Stimulated activated memory B cell treated with anti-CD40 and anti-IgM and Interleukin-4, amounts not matched to agents 10 μg/mL and 1 μg/mL and 100 μg/mL, for 72 hours (primary cell): ENCODE measurements at regions not wholly inside any gene's neighbourhood (a gene's known extent, or its start where the extent isn't known, plus 50 kb on each side); places are given as distances from the start of the nearest gene placed in this dataset.

Source experiments
- ATAC-seq: fragments of 150-1000 bp; cut with Tn5 transposase; 2 replicates; pipeline ENCODE4 v1.10.0; 2021
- H3K27ac Mint-ChIP-seq: one replicate; pipeline ENCODE4 v1.8.0; 2022; ENCODE audit warnings: mild to moderate bottlenecking, mixed read lengths
- H3K27me3 Mint-ChIP-seq: one replicate; pipeline ENCODE4 v1.8.0; 2022; ENCODE audit warnings: mixed read lengths
- H3K36me3 Mint-ChIP-seq: one replicate; pipeline ENCODE4 v1.8.0; 2022; ENCODE audit warnings: mixed read lengths
- H3K4me1 Mint-ChIP-seq: one replicate; pipeline ENCODE4 v1.8.0; 2022; ENCODE audit warnings: mixed read lengths
- H3K4me3 Mint-ChIP-seq: one replicate; pipeline ENCODE4 v1.8.0; 2022; ENCODE audit warnings: mild to moderate bottlenecking, moderate library complexity, mixed read lengths
- H3K9me3 Mint-ChIP-seq: one replicate; pipeline ENCODE4 v1.8.0; 2022; ENCODE audit warnings: mixed read lengths

DNA sequence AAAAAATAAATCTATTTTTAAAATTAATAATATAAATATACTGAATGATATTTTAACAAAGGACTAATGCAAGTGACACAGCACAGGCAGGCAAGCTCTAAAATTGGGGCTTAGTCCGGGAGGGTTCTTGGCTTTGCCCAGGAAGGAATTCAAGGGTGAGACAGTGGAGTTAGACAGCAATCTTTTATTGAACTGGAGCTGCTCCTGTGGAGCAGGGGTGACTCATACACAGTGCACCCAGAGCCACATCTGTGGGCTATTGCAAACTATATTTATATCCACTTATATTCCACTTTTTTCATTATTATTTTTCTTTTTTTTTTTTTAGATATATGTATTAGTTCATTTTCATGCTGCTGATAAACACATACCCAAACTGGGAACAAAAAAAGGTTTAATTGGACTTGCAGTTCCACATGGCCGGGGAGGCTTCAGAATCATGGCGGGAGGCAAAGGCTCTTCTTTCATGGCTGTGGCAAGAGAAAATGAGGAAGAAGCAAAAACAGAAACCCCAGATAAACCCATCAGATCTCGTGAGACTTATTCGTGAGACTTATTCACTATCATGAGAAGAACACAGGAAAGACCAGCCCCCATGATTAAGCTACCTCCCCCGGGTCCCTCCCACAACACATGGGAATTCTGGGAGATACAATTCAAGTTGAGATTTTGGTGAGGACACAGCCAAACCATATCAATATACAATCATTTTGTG lies 437.1 kb downstream of the BCL11A start:
- no peaks in the 10 kb centered on the region for H3K27me3 Mint-ChIP-seq
- H3K4me1 Mint-ChIP-seq = no peaks in the 10 kb centered on the region
- peaks cover 4% of the 10 kb centered on the region for H3K9me3 Mint-ChIP-seq
- H3K27ac Mint-ChIP-seq = no peak overlapping the region
- no peaks in the 10 kb centered on the region for H3K36me3 Mint-ChIP-seq
- no peak overlapping the region for H3K4me3 Mint-ChIP-seq
- ATAC-seq = no peak

DNA sequence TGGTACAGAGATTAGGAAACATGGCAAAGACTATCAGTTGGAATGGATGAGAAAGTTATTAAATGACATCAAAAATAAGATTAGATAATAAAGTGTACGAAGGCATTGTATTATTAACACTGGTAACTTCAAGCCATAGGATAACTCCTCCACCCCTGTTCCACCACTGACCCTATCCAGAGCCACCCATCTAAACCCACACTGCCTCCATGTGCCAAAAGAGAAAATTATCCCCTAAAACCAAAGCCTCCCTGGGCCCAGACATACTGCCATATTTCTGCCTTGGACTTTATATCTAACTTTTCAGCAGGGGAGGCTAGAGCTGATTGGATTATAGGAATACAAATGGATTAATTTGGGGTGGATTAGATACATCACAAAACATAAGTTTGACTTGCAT lies 443.7 kb downstream of the BCL11A start:
- no peaks in the 10 kb centered on the region for H3K9me3 Mint-ChIP-seq
- no peaks in the 10 kb centered on the region for H3K36me3 Mint-ChIP-seq
- ATAC-seq = no peak
- H3K27me3 Mint-ChIP-seq = no peaks in the 10 kb centered on the region
- H3K4me1 Mint-ChIP-seq = peaks cover 12% of the 10 kb centered on the region
- no peak overlapping the region for H3K4me3 Mint-ChIP-seq
- no peak overlapping the region for H3K27ac Mint-ChIP-seq

DNA sequence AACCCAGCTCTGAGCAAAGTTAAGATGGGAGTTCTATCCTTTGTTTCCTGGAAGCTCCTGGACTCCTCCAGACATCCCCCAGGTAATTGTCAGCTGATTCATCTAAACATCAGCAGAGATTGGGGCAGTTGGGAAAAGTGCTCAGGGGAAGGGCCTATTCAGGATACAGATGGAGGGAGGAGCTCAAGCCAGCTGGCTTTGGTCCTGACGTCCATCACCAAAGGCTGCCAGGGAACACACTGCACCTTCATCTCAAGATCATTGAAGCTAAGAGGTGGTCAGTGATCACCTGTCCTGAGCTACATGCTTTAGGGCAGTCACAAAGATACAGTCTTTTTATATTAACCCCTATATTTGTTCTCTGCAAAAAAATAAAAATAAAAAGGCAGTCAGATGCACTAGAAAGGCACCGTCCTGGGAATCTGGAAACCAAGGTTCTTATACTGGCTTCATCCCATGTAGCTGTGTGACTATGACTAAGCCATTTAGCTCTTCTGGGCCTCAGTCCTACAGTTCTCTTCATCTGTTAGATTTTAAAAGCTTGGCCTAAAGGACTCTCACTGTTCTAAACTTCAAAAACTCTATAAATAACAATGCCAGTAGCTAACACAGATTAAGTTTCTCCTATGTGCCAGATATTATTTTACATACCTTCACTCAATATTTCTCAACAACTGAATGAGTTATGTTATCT lies 446.5 kb downstream of the BCL11A start:
- Mint-ChIP-seq H3K27me3 (no peaks in the 10 kb centered on the region), H3K4me3 (no peak overlapping the region), H3K4me1 (peaks cover 17% of the 10 kb centered on the region), H3K9me3 (no peaks in the 10 kb centered on the region), H3K27ac (no peak overlapping the region), H3K36me3 (no peaks in the 10 kb centered on the region)
- no peak for ATAC-seq

GRCh38 chr2:60105906-60106305 lies 447.5 kb downstream of the BCL11A start:
- Mint-ChIP-seq H3K36me3 (no peaks in the 10 kb centered on the region), H3K9me3 (no peaks in the 10 kb centered on the region), H3K4me3 (no peak overlapping the region), H3K27ac (no peak overlapping the region), H3K4me1 (peaks cover 17% of the 10 kb centered on the region), H3K27me3 (no peaks in the 10 kb centered on the region)
- ATAC-seq = no peak

DNA sequence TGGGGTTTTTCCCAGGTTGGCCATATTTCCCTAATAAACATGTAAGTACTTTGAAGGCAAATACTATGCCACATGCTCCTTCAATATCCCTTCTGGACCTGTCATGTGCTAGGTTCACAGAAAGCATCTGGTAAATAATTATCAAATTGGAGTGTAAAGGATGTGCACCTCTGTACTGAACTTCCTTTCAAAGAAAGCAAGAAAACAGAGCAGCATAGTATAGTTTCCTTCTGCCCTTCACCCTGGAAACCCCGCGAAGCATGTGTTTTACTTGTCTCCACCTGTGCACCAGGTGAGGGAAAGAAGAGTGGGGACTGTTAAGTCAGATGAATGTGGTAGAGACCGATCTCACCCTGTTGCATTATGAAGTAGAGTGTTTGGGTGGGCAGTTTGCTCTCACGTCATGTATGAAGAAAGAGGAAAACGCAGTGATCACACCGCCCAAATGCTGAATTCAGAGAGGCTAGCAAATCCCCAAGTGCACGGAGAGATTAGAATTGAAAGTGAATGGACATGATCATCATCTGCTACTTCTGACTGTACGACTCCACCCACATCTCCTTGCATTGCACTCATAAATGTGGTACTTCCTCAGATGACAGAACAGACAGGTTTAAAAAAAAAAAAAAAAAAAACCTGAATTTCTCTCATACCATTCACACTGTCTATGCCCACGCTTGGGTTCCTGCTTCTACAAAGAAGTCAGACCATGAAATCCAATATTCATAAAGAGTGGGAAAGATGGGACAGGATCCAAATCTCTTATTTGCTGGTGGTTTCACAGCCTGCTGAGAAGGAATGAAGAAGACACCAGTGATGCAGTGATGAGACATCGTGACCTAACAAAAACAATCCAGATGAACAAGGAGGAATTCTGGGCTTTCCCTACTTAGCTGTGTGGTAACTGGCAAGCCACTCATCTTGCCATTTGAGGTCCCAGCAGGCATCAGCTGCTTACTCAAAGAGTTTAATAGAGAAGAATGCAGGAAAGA lies 448.6 kb downstream of the BCL11A start:
- Mint-ChIP-seq H3K27me3 (no peaks in the 10 kb centered on the region), H3K36me3 (no peaks in the 10 kb centered on the region), H3K4me3 (peak overlapping the region; percentile 76), H3K4me1 (peaks cover 17% of the 10 kb centered on the region), H3K9me3 (no peaks in the 10 kb centered on the region), H3K27ac (peak overlapping the region; percentile 49)
- peak; percentile 87 for ATAC-seq

- H3K27ac Mint-ChIP-seq = no peak overlapping the region
- no peaks in the 10 kb centered on the region for H3K27me3 Mint-ChIP-seq
- peaks cover 14% of the 10 kb centered on the region for H3K4me1 Mint-ChIP-seq
- no peaks in the 10 kb centered on the region for H3K9me3 Mint-ChIP-seq
- ATAC-seq = no peak
- H3K4me3 Mint-ChIP-seq = no peak overlapping the region
- no peaks in the 10 kb centered on the region for H3K36me3 Mint-ChIP-seq
Measured at GRCh38 chr2:60100034-60100433, 453.4 kb downstream of the BCL11A start.

DNA sequence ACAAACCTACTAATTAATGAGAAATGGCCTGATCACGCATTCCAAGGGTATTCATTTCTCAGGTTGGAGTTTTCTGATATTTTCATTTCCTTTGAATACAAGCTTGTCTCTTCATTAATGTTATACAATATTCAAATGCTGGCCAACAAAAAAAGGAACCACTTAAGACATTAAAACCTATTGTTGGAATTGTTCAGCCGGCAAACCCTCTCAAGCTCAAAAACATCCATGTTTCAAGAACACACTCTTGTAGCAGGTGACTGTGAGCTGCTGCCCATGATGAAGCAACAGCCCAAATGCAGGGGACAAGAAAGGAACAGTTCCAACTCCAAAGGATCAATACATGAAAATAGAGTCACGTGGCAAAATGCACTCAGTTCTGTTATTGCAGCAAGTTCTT lies 454.5 kb downstream of the BCL11A start:
- H3K27ac Mint-ChIP-seq = no peak overlapping the region
- no peaks in the 10 kb centered on the region for H3K27me3 Mint-ChIP-seq
- H3K9me3 Mint-ChIP-seq = no peaks in the 10 kb centered on the region
- no peak overlapping the region for H3K4me3 Mint-ChIP-seq
- H3K4me1 Mint-ChIP-seq = peaks cover 6% of the 10 kb centered on the region
- ATAC-seq = no peak
- H3K36me3 Mint-ChIP-seq = no peaks in the 10 kb centered on the region

GRCh38 chr2:60097298-60097697 lies 456.2 kb downstream of the BCL11A start:
- Mint-ChIP-seq H3K4me3 (no peak overlapping the region), H3K36me3 (no peaks in the 10 kb centered on the region), H3K9me3 (no peaks in the 10 kb centered on the region), H3K4me1 (peaks cover 6% of the 10 kb centered on the region), H3K27me3 (no peaks in the 10 kb centered on the region), H3K27ac (no peak overlapping the region)
- ATAC-seq = no peak

DNA sequence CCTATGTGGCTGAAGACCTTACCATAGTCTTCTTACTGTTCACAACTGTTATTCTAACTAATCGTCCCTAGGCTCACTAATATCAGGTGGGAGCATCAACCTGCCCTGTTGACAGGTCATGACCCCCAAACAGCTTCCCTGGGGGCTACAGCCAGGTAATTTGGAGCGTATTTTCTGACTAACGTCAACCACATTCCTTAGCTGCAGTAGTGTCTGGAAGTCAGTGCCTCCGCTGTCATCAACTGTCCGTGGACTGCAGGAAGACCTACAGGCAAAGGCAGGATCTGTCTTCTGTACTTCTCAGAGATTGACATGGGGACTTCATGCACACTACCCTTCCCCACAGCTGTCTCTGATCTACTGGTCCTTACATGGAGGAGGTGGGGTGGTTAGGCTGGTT lies 456.9 kb downstream of the BCL11A start:
- H3K4me1 Mint-ChIP-seq = peaks cover 6% of the 10 kb centered on the region
- H3K27me3 Mint-ChIP-seq = no peaks in the 10 kb centered on the region
- no peak overlapping the region for H3K27ac Mint-ChIP-seq
- no peaks in the 10 kb centered on the region for H3K9me3 Mint-ChIP-seq
- H3K36me3 Mint-ChIP-seq = no peaks in the 10 kb centered on the region
- ATAC-seq = no peak
- no peak overlapping the region for H3K4me3 Mint-ChIP-seq

DNA sequence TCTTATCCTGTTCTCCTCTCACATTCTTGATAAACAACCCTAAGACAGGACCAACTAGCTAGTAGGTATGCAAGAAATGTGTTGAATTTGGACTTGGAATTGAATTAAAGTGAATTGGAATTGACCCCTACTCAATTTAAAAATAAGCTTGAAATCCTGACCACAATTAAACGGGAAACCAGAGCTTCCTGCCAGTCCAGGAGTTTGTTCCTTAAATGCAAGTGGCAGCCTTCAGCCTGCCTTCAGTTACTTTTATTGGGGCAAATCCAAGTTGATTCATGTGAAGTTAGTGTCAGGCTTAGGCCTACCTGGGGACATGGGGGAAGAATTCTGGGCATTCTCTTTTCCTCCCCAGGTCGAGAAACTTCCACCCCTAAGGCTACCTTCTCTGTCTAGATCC lies 457.6 kb downstream of the BCL11A start:
- Mint-ChIP-seq H3K4me3 (no peak overlapping the region), H3K4me1 (peaks cover 6% of the 10 kb centered on the region), H3K27me3 (no peaks in the 10 kb centered on the region), H3K9me3 (no peaks in the 10 kb centered on the region), H3K27ac (no peak overlapping the region), H3K36me3 (no peaks in the 10 kb centered on the region)
- no peak for ATAC-seq

DNA sequence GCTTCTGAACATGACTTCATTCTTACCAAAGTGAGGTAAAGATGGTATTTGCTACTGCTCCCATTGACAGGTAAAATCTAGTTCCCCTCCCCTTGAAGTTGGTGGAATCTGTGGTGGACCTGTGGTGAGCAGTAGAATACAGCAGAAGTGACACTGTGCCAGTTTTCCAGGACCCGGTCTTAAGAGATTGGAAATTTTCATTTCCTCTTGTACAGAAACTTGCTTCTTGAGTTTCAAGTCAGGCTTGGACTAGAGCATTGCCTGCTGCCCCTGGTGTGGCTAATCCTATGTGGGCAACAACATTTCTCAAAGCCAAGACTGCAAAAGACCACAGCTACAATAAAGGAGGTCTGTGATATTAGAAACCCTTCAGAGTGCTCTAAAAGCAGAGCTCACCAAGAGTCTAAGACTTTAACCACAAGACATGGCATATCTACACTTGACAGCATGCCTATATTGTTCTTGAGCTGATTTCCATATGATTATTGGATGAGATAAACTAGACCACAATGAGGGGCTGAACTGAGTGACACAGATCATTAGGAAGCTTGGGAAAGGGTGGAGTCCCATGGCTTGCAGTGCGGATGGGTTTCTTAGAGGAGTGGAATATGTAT lies 458.1 kb downstream of the BCL11A start:
- no peak overlapping the region for H3K27ac Mint-ChIP-seq
- peaks cover 6% of the 10 kb centered on the region for H3K4me1 Mint-ChIP-seq
- H3K27me3 Mint-ChIP-seq = no peaks in the 10 kb centered on the region
- ATAC-seq = no peak
- no peak overlapping the region for H3K4me3 Mint-ChIP-seq
- H3K9me3 Mint-ChIP-seq = no peaks in the 10 kb centered on the region
- H3K36me3 Mint-ChIP-seq = no peaks in the 10 kb centered on the region

- no peak for ATAC-seq
- Mint-ChIP-seq H3K27ac (no peak overlapping the region), H3K36me3 (no peaks in the 10 kb centered on the region), H3K4me1 (peaks cover 6% of the 10 kb centered on the region), H3K4me3 (no peak overlapping the region), H3K27me3 (no peaks in the 10 kb centered on the region), H3K9me3 (no peaks in the 10 kb centered on the region)
Measured at GRCh38 chr2:60094450-60094929, 459.0 kb downstream of the BCL11A start.

GRCh38 chr2:60092781-60093180 lies 460.7 kb downstream of the BCL11A start:
- Mint-ChIP-seq H3K36me3 (no peaks in the 10 kb centered on the region), H3K27me3 (no peaks in the 10 kb centered on the region), H3K9me3 (no peaks in the 10 kb centered on the region), H3K27ac (peak overlapping the region; percentile 5), H3K4me3 (no peak overlapping the region), H3K4me1 (peaks cover 6% of the 10 kb centered on the region)
- no peak for ATAC-seq

- no peaks in the 10 kb centered on the region for H3K27me3 Mint-ChIP-seq
- no peaks in the 10 kb centered on the region for H3K9me3 Mint-ChIP-seq
- H3K4me1 Mint-ChIP-seq = peaks cover under 1% of the 10 kb centered on the region
- no peak overlapping the region for H3K4me3 Mint-ChIP-seq
- no peaks in the 10 kb centered on the region for H3K36me3 Mint-ChIP-seq
- no peak for ATAC-seq
- no peak overlapping the region for H3K27ac Mint-ChIP-seq
Measured at GRCh38 chr2:60091894-60092293, 461.6 kb downstream of the BCL11A start.

- Mint-ChIP-seq H3K9me3 (no peaks in the 10 kb centered on the region), H3K4me1 (no peaks in the 10 kb centered on the region), H3K4me3 (no peak overlapping the region), H3K27me3 (no peaks in the 10 kb centered on the region), H3K36me3 (no peaks in the 10 kb centered on the region), H3K27ac (no peak overlapping the region)
- no peak for ATAC-seq
Measured at GRCh38 chr2:60091266-60091665, 462.2 kb downstream of the BCL11A start.
